Astrocyte (in vitro differentiated cells and primary cell): ENCODE measurements at regions not wholly inside any gene's neighbourhood (a gene's known extent, or its start where the extent isn't known, plus 50 kb on each side); places are given as distances from the start of the nearest gene placed in this dataset.

Experiments
- EZH2 ChIP-seq: IDR thresholded peaks from 2 replicates; pipeline ENCODE4 v1.6.1; 2012; ENCODE audit warnings: mild to moderate bottlenecking, low read length, inconsistent platforms; ENCODE audit not compliant: insufficient read depth
- TF ChIP-seq, protein P1 (sequence below): IDR thresholded peaks from 2 replicates; pipeline ENCODE4 v1.5.1; 2011; ENCODE audit warnings: low read depth, mild to moderate bottlenecking, inconsistent platforms, low read length, moderate library complexity; ENCODE audit not compliant: insufficient read depth

DNA sequence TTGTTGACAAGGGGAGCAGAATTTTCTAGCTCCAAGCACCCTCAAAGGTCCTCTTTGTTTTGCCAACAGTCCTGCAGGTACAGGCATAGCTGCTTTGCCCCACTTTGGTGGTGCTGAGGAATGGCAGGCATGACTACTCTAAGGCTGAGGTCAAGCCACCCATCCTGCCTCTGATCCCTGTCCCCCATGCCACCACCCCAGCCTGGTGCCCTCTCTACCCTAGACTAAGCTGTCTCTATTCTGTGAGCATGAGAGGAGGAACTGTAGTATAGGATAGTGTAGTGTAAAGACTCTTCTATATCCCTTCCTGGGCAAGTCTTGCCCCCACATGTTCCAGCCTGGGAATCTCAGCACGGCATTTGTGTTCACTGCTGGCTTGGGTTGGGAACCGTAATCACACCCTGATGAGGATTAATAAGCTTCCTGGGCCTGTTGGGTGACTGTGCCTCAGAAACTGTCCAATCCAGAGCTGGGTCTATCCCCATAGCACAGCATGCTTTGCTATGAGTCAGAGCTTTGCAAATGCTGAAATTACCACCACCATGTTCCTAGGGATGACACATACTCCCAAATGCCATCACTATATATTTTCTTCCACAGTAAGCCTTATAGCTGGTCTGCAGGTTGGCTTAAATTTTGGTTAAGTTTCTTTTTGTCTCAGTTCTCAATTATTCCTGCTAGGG is 105.7 kb upstream of the PPP2R5A start:
- TF ChIP-seq, protein P1, sequence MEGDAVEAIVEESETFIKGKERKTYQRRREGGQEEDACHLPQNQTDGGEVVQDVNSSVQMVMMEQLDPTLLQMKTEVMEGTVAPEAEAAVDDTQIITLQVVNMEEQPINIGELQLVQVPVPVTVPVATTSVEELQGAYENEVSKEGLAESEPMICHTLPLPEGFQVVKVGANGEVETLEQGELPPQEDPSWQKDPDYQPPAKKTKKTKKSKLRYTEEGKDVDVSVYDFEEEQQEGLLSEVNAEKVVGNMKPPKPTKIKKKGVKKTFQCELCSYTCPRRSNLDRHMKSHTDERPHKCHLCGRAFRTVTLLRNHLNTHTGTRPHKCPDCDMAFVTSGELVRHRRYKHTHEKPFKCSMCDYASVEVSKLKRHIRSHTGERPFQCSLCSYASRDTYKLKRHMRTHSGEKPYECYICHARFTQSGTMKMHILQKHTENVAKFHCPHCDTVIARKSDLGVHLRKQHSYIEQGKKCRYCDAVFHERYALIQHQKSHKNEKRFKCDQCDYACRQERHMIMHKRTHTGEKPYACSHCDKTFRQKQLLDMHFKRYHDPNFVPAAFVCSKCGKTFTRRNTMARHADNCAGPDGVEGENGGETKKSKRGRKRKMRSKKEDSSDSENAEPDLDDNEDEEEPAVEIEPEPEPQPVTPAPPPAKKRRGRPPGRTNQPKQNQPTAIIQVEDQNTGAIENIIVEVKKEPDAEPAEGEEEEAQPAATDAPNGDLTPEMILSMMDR, result no peak
- no peak for TF ChIP-seq EZH2
